22Rv1 (cell line): ENCODE measurements at regions not wholly inside any gene's neighbourhood (a gene's known extent, or its start where the extent isn't known, plus 50 kb on each side); places are given as distances from the start of the nearest gene placed in this dataset.

Source experiments
- ZFX ChIP-seq: fragments of 450-650 bp; IDR thresholded peaks from 2 replicates; pipeline ENCODE4 v1.6.1; 2017; ENCODE audit warnings: antibody characterized with exemption, borderline replicate concordance
- TF ChIP-seq, protein P1 (sequence below): fragments of 450-650 bp; IDR thresholded peaks from 2 replicates; pipeline ENCODE4 v1.5.1; 2017; ENCODE audit warnings: mild to moderate bottlenecking

DNA sequence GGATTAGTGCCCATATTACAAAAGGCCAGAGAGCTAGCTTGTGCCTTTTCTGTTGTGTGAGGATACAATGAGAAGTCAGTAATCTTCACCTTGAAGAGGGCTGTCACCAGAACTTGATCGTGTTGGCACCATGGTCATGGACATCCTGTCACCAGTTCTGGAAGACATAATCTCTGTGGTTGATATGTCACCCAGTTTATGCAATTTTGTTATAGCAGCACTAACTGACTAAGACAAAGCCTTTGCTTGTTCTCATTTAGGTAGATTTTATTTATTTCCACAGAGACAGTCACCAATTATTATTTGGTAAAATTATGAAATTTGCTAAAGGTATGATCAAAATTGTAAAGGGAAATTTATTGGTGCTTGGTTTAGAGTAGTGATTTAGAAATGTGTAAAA lies 308.8 kb upstream of the CPXCR1 start:
- TF ChIP-seq, protein P1, sequence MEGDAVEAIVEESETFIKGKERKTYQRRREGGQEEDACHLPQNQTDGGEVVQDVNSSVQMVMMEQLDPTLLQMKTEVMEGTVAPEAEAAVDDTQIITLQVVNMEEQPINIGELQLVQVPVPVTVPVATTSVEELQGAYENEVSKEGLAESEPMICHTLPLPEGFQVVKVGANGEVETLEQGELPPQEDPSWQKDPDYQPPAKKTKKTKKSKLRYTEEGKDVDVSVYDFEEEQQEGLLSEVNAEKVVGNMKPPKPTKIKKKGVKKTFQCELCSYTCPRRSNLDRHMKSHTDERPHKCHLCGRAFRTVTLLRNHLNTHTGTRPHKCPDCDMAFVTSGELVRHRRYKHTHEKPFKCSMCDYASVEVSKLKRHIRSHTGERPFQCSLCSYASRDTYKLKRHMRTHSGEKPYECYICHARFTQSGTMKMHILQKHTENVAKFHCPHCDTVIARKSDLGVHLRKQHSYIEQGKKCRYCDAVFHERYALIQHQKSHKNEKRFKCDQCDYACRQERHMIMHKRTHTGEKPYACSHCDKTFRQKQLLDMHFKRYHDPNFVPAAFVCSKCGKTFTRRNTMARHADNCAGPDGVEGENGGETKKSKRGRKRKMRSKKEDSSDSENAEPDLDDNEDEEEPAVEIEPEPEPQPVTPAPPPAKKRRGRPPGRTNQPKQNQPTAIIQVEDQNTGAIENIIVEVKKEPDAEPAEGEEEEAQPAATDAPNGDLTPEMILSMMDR = no peak
- no peak for TF ChIP-seq ZFX
